HG03139 (cell line): ENCODE measurements at regions not wholly inside any gene's neighbourhood (a gene's known extent, or its start where the extent isn't known, plus 50 kb on each side); places are given as distances from the start of the nearest gene placed in this dataset.
"Not testable (repeated sequence)": the region's sequence is repeated elsewhere in the genome, so short reads cannot be mapped to it uniquely, and the experiment has no call there.

Experiments
- ATAC-seq: cut with Tn5 transposase; IDR thresholded peaks from one replicate; pipeline ENCODE4 v1.9.1; 2021; ENCODE audit not compliant: unreplicated experiment

DNA sequence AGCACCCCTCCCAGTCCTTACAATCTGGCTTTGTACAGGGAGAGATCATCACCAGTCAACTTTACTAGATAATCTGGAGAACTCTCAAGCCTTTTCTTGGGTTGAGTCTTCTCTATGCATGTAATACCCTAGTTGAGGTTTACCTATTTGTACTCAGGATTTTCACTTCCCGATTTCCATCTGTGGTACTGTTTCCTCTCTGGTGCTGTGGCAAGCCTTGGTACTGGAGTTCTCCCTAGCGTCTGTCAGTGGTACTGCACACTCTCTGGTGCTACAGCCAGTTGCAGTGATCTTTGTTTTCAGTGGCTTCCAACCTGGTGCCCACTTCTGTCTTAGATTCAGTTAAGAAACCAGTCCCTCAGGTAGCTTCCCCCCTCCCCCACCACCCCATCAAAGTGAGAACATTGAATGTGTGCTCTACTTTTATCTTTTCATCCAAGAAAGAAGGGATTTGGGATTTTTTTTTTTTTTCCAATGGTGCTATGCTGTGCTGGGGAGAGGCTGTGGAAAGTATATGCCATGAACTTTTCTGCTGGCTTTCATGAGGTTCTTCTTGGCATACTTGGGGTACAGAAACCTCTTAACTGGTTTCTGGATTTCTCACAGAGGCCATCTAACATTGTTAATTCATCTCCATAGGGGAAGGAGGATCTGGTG is 69.4 kb upstream of the EVL start:
- peak; percentile 100 for ATAC-seq

DNA sequence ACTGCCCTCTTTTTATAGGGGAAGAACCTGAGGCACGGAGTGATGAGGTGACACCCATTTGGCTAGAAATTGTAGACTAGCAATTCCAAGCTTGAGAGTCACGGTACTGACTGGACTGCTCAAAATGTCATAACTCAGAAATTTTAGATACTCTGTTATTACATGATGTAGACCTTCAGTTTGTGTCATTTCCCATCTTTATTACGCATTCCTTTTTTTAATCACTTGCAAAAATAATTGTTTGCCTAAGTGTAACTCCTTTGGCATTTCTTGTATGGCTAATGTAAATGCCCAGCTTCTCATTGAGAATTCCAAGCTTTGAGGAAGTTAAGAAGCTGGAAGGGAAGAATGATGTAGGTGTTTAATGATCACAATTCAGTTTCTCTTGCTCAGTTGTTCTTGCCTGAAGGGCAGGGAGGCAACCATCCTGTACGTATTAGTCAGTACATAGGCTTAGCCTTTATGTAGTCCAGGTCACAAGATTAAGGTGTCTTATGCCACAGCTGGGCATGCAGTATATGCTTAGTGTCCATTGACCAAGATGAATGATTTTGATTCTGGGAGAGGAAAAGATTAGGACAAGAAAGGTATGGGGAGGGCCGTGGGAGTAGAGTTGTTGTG is 68.2 kb upstream of the EVL start:
- no peak for ATAC-seq

DNA sequence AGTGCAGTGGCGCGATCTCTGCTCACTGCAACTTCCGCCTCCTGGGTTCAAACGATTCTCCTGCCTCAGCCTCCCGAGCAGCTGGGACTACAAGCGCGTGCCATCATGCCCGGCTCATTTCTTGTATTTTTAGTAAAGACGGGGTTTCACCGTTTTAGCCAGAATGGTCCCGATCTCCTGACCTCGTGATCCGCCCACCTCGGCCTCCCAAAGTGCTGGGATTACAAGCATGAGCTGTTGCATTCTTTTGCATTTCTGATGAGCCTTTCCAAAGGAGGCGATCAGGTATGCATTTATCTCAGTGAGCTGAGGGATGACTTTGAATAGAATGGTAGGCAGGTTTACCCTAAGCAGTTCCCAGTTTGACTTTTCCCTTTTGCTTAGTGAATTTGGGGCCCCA is 64.8 kb upstream of the EVL start:
- not testable (repeated sequence) for ATAC-seq

DNA sequence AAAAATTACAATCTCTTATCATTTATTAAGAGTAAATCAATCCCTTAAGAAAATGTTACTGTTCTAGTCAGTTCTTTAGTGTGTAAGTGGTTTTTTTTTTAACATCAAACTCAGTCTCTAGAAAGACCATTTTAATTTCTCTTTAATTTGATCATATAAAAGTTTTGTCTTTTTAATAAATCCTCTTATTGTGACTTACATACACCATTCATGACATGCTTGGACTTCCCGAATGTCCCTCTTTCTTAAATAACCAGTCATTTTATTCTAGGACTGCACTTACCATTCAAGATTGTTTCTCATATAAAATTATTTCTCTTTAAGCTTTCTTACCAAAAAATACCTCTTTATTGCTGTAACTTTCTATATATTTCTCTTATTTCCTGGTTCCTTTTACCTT is 60.8 kb upstream of the EVL start:
- ATAC-seq, result no peak

DNA sequence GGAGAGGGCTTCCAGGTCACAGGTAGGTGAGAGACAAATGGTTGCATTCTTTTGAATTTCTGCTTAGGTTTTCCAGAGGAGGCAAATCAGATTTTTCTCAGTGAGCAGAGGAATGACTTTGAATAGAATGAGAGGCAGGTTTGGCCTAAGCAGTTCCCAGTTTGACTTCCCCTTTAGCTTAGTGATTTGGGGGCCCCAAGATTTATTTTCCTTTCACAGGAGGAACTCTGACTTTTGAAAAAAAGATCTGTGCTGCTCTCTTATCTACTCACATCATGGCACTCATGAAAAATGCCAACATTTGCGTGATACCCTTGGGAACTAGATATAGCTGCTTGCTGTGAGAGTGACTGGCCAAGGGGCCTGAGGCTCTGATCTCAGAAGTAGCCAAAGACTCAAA is 58.0 kb upstream of the EVL start:
- ATAC-seq, result no peak

DNA sequence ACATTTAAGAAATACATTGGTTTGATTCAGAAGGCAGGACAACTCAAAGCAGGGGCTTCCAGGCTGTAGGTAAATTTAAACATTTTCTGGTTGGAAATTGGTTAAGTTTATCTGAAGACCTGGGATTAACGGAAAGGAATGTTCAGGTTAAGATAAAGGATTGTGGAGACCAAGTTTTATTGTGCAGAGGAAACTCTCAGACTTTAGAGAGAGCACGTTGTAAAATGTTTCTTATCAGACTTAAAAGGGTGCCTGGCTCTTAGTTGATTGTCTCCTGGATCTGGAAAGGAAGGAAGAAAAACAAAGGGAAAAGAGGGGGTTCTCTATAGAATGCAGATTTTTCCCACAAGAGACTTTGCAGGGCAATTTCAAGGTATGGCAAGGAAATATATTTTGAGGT is 55.4 kb upstream of the EVL start:
- not testable (repeated sequence) for ATAC-seq

DNA sequence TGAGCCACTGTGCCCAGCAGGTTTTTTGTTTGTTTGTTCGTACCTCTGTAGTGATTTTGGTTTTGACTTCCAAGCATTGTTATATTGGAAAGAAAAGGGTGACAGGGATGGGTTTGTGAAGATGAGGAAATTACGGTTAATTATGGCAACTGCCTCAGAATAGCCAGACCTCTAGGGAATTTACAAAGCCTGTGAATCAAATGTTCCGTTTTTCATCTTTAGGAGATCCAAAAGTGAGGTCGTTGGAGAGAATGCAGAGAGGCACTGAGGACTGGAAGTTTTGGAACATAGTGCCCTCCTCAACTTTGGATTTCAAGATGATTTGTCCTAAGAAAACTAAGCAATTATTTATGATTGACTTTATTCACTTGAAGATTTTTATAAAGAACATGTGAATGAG is 54.5 kb upstream of the EVL start:
- ATAC-seq, result no peak

DNA sequence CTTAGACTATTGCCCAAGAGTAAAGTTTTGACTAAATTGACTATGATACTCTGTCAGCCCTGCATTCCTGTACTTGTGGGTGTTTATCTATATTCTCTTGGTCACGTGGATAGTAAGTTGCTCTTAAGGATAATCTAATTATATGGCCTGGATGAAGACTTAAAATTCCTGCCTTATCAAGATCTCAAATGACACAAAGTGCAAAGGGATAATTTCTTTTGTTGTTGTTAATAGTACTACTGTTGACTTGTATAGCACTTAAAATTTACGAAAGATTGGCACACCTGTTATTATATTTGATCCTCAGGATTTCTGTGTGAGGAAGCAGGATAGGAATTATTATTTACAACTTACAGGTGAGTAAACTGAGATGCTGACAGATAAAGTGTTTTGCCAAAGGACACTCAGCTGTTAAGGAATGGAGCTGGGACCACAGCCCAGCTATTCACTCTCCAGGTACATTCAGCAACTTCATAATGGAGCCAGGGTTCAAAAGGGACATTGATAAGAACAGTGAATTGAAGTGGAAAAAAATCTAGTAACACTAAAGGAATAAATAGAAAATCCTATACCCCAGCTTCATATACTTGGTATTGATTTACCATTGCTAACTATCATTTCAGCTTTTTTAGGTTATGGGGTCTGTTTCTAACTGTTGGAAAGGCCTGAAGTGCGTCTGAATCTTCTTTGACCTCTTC is 53.4 kb upstream of the EVL start:
- no peak for ATAC-seq

DNA sequence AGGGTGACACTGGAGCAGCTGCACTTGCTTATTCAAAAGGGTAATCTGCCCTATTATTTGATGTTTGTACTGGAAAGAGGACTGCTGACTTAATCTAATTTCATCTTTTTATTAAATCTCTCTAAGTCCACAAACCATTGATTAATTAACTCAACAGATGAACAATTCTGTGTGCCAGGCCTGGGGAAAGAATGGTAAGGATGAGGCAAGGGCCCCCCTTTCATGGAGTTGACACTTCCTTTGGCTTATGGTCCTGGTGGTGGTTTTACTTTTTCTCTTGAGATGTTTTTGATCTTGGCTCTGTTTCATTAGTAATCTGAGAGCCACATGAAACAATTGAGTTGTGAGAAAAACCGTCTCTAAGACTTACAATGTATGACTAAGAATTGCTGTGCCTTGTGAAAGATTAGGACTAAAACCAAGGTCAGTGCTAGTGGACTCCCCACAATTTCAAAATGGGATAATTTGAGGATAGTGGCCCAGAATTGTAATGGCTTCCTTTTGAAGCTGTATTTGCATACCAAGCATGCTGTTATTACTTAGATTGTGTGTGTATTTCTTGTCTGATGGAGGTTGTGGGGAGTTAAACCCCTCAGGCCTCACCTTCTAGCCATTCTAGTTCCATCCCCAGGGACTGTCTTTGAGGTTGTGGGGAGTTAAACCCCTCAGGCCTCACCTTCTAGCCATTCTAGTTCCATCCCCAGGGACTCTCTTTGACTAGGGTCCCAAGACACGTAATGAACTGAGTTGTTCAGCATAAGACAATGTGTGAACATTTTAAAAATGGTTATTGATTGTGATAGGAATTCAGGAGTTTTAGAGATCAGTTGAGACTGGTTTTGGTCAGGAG is 52.5 kb upstream of the EVL start:
- no peak for ATAC-seq

DNA sequence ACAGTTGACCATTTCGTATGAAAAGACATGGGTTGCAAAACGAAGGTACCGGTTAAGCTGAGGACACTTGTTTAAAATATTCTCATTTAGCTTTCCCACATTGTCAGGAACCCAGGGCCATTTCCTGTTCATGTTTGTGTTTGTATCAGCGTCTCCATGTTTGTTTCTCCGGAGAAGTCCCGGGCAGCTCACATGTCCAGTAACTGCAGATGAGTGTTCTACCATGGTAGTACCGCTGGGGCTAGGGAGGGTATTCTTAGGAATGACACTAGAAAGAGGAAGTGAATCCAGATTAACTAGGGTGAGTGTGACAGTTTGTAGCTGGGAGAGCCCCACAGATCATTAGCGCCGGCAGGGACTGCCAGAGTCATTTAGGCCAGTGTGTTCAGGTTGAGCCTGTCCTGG is 50.0 kb upstream of the EVL start:
- peak; percentile 60 for ATAC-seq
